OCI-LY3 (cell line): ENCODE measurements at regions not wholly inside any gene's neighbourhood (a gene's known extent, or its start where the extent isn't known, plus 50 kb on each side); places are given as distances from the start of the nearest gene placed in this dataset.

ENCODE experiments used
- H2AFZ ChIP-seq: fragments of 200-600, 300-600 bp; shearing (Covaris generic); 2 replicates; pipeline ENCODE4 v1.6.0; 2014; ENCODE audit warnings: antibody characterized with exemption, low read depth, low read length
- H3K27ac ChIP-seq: fragments of 200-600, 300-600 bp; sonication (generic); 2 replicates; pipeline ENCODE4 v1.5.1; 2014; ENCODE audit warnings: mild to moderate bottlenecking, low read length, moderate library complexity, mixed read lengths
- H3K27me3 ChIP-seq: fragments of 200-600, 300-600 bp; sonication (generic); 2 replicates; pipeline ENCODE4 v1.6.1; 2014; ENCODE audit warnings: low read depth, low read length, mixed read lengths
- H3K36me3 ChIP-seq: fragments of 200-600, 300-600 bp; sonication (generic); replicated peaks from 2 replicates; pipeline ENCODE3; 2014; ENCODE audit warnings: low read depth, low read length, mixed read lengths
- H3K4me1 ChIP-seq: fragments of 300-600, 200-600 bp; sonication (generic); 2 replicates; pipeline ENCODE4 v1.6.1; 2014; ENCODE audit warnings: low read length, mixed read lengths
- H3K4me2 ChIP-seq: fragments of 200-600, 300-600 bp; sonication (generic); 2 replicates; pipeline ENCODE4 v1.6.1; 2014; ENCODE audit warnings: low read length, mixed read lengths
- H3K4me3 ChIP-seq: fragments of 300-600, 200-600 bp; sonication (generic); 2 replicates; pipeline ENCODE4 v1.5.1; 2014; ENCODE audit warnings: antibody characterized with exemption, mild to moderate bottlenecking, low read length, moderate library complexity
- H3K79me2 ChIP-seq: fragments of 300-600, 200-600 bp; shearing (Covaris generic); 2 replicates; pipeline ENCODE4 v1.6.1; 2014; ENCODE audit warnings: mild to moderate bottlenecking, low read length, mixed read lengths
- H3K9ac ChIP-seq: fragments of 300-600, 200-600 bp; shearing (Covaris generic); 2 replicates; pipeline ENCODE4 v1.6.0; 2014; ENCODE audit warnings: mild to moderate bottlenecking, low read length, moderate library complexity
- H3K9me3 ChIP-seq: fragments of 200-600, 300-600 bp; shearing (Covaris generic); 2 replicates; pipeline ENCODE4 v1.6.1; 2014; ENCODE audit warnings: low read length, mixed read lengths; ENCODE audit not compliant: insufficient read depth
- H4K20me1 ChIP-seq: fragments of 200-600, 300-600 bp; sonication (generic); 2 replicates; pipeline ENCODE4 v1.6.1; 2016; ENCODE audit warnings: low read length, mixed read lengths; ENCODE audit not compliant: insufficient read depth
- EZH2phosphoT487 ChIP-seq: fragments of 200-600 bp; shearing (Covaris generic); IDR thresholded peaks from 2 replicates; pipeline ENCODE4 v1.6.1; 2018; ENCODE audit warnings: antibody characterized with exemption, mixed run types, low read depth
- TF ChIP-seq, protein P1 (sequence below): fragments of 200-600, 300-600 bp; sonication (generic); IDR thresholded peaks from 2 replicates; pipeline ENCODE4 v1.5.1; 2014; ENCODE audit warnings: antibody characterized with exemption, low read length, low read depth

GRCh38 chr14:84421621-84422020 lies 1108.3 kb upstream of the FLRT2 start:
- Histone ChIP-seq H3K4me2 (no peak overlapping the region), H3K4me3 (no peak overlapping the region), H3K4me1 (no peaks in the 10 kb centered on the region), H3K9me3 (no peaks in the 10 kb centered on the region), H3K79me2 (no peaks in the 10 kb centered on the region), H3K9ac (no peak overlapping the region), H3K27me3 (no peaks in the 10 kb centered on the region), H2AFZ (no peak overlapping the region), H3K27ac (no peak overlapping the region), H4K20me1 (no peaks in the 10 kb centered on the region), H3K36me3 (no peaks in the 10 kb centered on the region)
- TF ChIP-seq, protein P1, sequence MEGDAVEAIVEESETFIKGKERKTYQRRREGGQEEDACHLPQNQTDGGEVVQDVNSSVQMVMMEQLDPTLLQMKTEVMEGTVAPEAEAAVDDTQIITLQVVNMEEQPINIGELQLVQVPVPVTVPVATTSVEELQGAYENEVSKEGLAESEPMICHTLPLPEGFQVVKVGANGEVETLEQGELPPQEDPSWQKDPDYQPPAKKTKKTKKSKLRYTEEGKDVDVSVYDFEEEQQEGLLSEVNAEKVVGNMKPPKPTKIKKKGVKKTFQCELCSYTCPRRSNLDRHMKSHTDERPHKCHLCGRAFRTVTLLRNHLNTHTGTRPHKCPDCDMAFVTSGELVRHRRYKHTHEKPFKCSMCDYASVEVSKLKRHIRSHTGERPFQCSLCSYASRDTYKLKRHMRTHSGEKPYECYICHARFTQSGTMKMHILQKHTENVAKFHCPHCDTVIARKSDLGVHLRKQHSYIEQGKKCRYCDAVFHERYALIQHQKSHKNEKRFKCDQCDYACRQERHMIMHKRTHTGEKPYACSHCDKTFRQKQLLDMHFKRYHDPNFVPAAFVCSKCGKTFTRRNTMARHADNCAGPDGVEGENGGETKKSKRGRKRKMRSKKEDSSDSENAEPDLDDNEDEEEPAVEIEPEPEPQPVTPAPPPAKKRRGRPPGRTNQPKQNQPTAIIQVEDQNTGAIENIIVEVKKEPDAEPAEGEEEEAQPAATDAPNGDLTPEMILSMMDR = no peak
- no peak for TF ChIP-seq EZH2phosphoT487

DNA sequence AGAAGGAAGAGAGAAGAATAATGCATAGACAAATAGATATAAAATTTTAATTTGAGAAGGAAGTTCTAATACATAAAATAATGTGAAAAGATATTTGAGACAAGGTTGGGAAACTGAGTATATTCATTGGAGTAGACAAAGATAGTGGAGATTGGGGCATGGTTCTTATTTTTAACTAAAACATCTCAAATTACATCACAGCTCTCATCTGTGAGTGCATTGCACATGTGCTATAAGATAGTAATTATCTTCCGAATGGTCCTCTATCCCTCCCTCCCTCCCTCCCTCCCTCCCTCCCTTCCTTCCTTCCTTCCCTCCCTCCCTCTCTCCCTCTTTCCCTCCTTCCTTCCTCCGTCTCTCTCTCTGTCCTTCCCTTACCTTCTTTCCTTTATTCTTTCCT lies 1104.0 kb upstream of the FLRT2 start:
- no peaks in the 10 kb centered on the region for H3K36me3 ChIP-seq
- no peaks in the 10 kb centered on the region for H3K79me2 ChIP-seq
- H4K20me1 ChIP-seq = no peaks in the 10 kb centered on the region
- H3K27me3 ChIP-seq = no peaks in the 10 kb centered on the region
- H3K27ac ChIP-seq = no peak overlapping the region
- no peaks in the 10 kb centered on the region for H3K9me3 ChIP-seq
- no peak overlapping the region for H3K4me3 ChIP-seq
- H3K4me1 ChIP-seq = no peaks in the 10 kb centered on the region
- H3K4me2 ChIP-seq = no peak overlapping the region
- TF ChIP-seq, protein P1 = no peak
- no peak for TF ChIP-seq EZH2phosphoT487
- no peak overlapping the region for H2AFZ ChIP-seq
- no peak overlapping the region for H3K9ac ChIP-seq

- no peaks in the 10 kb centered on the region for H3K9me3 ChIP-seq
- H3K36me3 ChIP-seq = no peaks in the 10 kb centered on the region
- H3K4me3 ChIP-seq = no peak overlapping the region
- H3K9ac ChIP-seq = no peak overlapping the region
- no peak overlapping the region for H3K4me2 ChIP-seq
- no peaks in the 10 kb centered on the region for H3K27me3 ChIP-seq
- H2AFZ ChIP-seq = no peak overlapping the region
- no peaks in the 10 kb centered on the region for H3K4me1 ChIP-seq
- TF ChIP-seq, protein P1 = no peak
- no peak for TF ChIP-seq EZH2phosphoT487
- no peaks in the 10 kb centered on the region for H4K20me1 ChIP-seq
- H3K27ac ChIP-seq = no peak overlapping the region
- no peaks in the 10 kb centered on the region for H3K79me2 ChIP-seq
These were observed 1097.3 kb upstream of the FLRT2 start for GRCh38 chr14:84432676-84433075.

DNA sequence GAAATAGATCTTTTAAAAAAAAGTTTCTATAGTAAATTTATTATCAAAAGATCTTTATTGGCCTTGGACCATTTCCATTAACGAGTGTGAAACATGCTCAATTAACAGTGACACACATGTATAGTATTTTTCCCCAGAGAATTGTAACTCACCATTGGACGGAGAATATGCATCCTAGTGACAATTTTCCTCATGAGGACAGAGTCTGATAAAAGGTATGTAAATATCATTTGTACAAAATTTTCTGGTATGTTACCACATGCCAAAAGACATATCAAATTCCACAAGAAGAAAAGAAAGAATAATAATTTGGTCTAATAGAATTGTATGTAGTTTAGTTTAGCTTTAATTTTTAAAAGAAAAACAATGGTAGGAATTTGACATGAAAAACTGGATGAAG lies 1096.0 kb upstream of the FLRT2 start:
- H3K27me3 ChIP-seq = no peaks in the 10 kb centered on the region
- H3K27ac ChIP-seq = no peak overlapping the region
- H3K36me3 ChIP-seq = no peaks in the 10 kb centered on the region
- H3K4me1 ChIP-seq = no peaks in the 10 kb centered on the region
- no peak overlapping the region for H3K4me3 ChIP-seq
- no peak overlapping the region for H2AFZ ChIP-seq
- H3K79me2 ChIP-seq = no peaks in the 10 kb centered on the region
- H3K9ac ChIP-seq = no peak overlapping the region
- H4K20me1 ChIP-seq = no peaks in the 10 kb centered on the region
- TF ChIP-seq EZH2phosphoT487 = no peak
- TF ChIP-seq, protein P1 = no peak
- no peak overlapping the region for H3K4me2 ChIP-seq
- H3K9me3 ChIP-seq = no peaks in the 10 kb centered on the region
